Activated gamma-delta T cell treated with Interleukin-2 at 50 U/mL for 16 hours (primary cell): ENCODE measurements at regions not wholly inside any gene's neighbourhood (a gene's known extent, or its start where the extent isn't known, plus 50 kb on each side); places are given as distances from the start of the nearest gene placed in this dataset.

Experiments
- DNase-seq: peaks from one replicate; pipeline ENCODE4 v3.0.0-alpha.2; 2020

DNA sequence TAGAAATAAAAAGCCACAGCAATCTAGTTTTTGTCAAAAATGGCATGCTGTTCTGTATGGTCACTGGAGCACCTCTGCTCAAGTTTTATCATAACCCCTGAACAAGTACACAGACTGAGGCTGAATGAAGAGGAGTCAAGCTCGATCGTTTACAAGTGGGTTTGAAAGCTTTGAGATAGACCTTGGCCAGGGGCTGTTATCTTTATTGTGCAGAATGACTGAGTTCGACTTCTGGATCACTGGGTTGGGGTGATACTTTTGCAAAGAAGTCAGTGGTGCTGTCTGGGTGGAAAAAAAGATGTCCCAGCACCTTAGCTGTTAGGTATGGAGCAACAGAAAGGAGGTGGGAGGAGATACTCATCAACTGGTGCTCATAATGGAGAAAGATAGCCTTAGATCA, 446.0 kb downstream of the HACE1 start:
- no peak for DNase-seq

DNA sequence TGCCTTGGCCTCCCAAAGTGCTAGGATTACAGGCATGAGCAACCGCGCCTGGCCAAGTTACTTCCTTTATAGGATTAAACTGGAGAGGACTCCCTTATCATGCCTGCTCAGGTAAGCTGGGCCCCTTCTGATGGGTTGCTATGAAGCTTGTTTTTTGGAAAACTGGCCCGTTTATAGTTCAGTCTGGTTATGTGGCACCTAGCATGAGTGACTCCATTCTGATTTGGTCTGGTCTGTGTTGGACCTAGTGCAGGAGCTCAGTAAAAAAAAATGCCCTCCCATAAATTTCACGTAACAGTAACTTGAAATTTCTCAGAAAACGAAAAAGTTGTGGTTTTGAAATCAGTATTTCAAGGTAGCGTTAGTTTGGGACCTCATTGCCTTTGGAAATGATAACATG, 448.4 kb downstream of the HACE1 start:
- no peak for DNase-seq

DNA sequence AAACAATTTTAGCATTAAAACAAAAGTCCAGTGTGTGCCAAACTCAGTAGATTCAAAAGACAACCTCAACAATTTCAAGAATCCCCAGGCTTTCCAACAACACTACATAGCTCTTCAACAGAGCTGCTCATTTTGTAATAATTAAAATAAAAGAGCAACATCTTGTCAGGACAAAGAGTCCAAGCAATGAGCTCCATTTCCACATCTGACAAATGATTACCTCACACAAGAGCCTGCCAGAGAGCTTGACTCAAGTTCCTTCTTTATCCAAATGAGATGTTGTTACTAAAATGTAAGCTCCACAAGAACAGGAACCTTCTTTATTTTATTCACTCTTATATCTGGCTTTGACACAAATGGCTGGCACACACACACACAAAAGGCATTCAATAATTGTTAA, 449.8 kb downstream of the HACE1 start:
- DNase-seq: no peak

DNA sequence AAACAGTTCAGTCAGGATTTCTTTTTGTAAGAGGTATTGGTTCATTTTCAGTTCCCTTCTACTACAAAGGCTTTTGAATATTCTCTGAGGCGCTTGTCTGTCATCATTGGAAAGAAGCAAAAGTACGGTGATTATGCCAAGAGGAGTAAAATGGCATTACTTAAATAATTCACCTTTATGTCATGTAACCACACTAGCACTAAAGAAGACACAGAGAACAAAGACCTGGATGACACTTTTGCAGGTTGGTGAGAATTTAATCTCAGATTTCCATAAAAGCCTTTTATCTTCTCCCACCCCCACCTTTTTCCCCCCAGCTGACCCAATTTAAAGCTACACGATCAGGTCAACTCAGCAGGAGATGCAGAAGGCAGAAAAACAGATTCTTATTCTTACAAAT, 451.8 kb downstream of the HACE1 start:
- no peak for DNase-seq

DNA sequence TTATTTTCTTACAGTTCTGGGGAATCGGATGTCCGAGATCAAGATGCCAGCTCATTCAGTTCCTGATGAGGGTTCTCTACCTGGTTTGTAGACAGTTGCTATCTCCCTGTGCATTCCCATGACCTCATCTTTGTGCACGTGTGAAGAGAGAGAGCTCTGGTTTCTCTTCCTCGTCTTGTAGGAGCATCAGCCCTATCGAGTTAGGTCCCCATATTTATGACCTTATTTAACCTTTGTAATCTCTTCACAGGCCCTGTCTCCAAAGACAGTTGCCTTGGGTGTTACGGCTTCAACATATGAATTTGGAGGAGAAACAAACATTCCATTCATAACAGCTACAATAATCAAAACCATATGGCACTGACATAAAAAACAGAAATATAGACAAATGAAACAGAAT, 455.3 kb downstream of the HACE1 start:
- no peak for DNase-seq

DNA sequence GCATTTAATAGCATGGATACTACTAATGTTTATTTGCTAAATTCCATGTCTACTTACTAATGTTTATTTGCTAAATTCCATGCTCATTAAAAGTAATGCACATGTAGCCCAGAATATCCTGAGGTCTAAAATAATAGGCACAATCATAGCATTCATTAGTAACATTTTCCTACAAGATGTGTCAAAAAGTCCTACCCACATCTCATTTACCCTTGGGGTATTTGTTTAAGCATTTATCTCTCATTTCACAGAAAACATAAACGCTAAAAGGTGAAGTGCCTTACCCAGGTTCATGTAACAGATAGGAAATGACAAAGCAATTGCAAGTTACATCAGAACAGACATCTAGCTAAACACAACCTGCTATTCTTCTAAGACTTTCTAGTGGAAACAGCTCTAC, 457.1 kb downstream of the HACE1 start:
- DNase-seq: no peak

DNA sequence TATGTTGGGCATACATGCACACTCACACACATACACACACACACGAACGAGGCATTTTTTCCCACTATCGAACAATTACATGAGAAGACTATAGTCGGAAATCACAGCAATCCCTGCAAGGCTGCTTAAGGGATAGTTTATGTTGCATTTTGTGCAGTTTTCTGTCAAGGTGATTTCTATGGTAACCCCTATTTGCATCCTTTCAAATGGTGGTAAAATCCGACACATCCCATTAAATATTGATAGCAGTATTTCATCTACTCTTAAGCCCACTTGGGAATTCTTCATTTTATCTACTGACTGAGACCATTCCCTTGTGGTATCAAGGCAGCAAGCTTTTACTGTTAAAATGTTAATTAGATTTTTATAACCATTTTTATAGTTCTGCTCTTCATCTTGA, 457.8 kb downstream of the HACE1 start:
- DNase-seq: no peak

DNA sequence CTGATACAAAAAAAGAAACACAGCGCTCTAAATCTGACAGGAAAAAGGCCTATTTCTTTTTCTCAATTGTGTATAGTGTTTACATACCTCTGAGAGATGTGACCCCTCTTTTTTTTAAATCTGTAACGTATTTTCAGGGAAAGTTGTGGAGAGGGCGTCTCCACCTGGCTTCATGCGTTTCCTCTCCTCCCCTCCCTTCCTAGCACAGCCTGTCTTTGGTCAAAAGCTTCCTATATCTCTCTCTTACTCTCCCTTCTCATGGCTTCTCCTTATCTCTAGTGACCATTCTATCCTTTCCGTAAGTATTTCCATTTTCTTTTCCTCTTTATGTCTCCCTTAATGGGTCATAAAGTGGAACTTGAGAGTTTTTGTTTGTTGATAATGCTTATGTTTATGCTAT, 458.9 kb downstream of the HACE1 start:
- no peak for DNase-seq

DNA sequence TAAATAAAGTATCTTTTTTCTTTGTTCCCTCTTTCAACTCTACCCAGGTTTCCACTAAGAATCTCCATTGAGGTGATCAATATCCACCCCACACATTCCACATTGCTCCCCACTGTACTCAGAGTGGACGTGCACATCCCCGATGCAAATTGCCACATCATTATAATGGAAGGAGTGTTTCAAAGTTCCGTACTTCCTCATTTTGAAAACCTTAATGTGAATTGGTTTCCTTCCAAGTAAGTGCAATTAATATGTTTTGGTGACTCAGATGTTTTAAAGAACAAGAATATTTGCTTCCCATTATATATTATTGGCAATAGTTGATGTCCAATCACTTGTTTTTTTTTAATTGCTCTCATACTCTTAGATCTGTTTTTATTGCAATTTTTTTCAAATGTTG, 463.6 kb downstream of the HACE1 start:
- DNase-seq: no peak

DNA sequence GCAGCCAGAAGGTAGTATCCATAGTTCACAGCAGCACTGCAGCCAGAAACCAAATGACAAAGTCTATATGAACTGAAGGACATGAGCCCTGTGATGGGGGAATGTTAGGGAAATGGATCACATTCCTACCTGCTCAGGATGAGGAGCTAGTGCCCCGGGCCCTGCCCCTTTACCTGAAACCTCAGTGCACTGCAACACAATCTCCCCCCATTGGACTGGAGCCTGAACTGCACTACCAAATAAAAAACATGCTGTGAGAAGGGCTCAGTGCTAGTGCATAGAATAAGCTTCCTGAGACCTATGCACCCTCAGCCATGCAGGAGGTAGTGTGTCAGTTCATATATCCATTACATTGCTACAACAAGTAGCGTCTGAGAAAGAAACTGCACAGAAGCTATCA, 477.8 kb downstream of the HACE1 start:
- DNase-seq: no peak

DNA sequence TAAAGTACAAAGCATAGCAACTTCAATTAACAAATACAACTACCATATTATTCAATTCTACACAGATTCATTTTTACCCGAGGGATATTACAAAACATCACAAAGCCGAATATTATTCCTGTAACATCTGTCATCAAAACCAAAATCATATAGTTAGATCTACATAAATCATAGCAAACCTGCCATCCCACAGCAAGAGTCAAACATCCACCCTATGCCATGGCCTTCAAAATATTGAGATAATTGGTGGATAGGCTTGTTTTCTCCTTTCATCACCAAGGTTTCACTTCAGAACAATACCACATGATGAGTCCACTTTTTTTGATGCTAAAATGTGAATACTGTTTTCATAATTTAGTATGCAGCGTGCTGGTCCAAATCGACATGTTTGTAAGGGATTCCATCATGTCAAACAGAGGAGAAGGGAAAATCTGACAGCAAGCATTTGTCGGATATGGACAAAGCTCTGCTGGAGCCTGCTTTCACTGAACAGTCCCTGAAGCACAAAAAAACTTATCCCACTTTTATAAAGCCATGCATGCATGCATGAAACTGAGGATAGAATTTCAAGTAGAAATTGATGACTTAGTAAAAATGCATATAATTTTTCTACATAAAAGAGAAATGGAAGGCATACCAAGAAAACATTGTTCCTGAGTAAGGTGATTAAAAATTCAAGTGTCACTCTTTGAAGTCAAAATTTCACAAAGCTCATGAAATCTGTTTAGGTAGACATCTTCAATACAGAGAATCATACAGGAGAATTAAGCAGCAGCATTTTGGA, 494.1 kb downstream of the HACE1 start:
- no peak for DNase-seq

DNA sequence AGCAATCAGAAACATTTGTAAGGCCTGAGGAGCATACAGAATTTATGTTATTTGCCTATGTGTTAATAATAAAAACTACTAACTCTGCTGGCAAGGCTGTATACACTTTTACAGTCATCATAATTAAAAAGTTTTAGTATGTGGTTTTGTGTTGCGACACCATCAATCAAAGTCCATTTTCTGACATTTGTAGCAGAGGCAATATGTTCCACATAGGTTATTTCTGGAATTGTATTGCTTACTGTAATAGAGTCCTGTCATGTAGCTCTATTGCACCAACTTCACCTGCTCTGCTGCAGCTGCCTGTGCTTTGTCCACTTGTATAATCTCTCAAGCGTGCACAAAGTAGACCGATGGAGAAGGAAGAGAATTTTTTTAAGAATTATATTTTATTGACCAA, 501.8 kb downstream of the HACE1 start:
- DNase-seq: no peak

DNA sequence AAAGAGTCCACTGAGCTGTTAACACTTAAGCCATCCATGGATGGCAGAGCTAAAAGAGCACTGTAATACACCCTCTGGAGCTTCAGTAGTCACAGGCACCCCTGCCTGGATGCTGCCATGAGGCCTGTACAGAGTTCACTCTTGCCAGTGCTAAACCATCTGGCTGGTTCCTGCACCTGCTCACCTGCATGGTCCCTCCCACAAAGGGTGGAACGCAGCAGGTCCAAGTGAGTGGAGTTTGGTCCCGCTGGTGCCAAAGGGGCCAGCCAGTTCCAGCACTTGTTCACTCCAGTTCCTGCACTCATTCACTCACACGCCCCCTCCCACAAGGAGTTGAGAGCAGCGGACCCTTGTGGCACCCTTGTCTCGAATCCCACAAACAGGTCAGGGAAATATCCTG, 503.5 kb downstream of the HACE1 start:
- DNase-seq: no peak

DNA sequence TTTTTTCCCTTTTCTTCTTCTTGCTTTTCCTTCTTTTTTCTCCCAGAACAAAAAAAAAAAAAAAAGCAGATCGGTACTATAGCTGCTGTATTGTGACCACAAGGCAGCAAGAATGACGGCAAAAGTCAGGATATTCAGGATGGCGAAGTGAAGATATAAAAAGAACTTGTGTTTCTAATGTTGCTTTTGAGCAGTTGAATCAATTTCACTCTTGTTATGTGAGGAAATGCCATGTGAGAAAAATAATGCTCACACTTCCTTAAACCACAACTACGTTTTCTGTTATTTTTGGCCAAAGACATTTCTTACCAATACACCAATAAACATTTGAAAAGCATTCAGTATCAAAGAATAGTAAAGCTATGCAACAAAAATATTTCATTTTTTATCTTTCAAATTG, 510.5 kb downstream of the HACE1 start:
- no peak for DNase-seq

DNA sequence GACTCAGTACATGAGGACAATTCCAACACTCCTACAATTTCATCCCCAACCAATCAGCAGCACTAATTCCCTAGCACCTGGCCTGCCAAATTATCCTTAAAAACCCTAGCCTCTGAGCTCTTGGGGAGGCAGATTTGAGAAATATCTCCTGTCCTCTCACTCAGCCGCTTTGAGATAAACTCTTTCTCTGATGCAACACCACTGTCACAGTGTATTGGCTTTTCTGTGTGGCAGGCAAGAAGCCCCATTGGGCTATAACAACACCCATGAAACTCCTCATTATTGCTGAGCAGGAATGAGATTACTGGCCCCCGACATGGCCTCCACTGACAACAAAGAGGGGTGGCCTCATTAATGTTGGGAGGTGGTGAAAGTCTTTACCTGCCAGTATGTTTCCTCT, 515.5 kb downstream of the HACE1 start:
- DNase-seq: no peak

DNA sequence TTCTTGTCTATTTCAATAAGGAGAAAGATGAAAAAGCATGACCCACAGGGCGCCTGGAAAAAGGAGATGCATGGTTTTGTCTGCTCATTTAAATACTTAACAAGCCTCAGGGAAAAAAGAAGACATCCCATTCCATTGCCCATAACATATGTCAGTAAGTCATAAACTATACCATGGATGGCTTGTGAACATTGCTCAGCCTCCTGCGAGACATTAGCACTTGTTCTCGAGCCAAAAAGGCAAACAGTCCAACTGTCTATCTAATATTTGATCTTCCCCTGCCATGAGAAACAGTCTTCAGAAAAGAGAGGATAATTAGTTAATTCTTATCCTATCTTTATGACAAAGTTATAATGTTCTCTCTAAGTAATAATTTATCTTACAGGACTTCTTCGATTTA, 527.4 kb downstream of the HACE1 start:
- no peak for DNase-seq

DNA sequence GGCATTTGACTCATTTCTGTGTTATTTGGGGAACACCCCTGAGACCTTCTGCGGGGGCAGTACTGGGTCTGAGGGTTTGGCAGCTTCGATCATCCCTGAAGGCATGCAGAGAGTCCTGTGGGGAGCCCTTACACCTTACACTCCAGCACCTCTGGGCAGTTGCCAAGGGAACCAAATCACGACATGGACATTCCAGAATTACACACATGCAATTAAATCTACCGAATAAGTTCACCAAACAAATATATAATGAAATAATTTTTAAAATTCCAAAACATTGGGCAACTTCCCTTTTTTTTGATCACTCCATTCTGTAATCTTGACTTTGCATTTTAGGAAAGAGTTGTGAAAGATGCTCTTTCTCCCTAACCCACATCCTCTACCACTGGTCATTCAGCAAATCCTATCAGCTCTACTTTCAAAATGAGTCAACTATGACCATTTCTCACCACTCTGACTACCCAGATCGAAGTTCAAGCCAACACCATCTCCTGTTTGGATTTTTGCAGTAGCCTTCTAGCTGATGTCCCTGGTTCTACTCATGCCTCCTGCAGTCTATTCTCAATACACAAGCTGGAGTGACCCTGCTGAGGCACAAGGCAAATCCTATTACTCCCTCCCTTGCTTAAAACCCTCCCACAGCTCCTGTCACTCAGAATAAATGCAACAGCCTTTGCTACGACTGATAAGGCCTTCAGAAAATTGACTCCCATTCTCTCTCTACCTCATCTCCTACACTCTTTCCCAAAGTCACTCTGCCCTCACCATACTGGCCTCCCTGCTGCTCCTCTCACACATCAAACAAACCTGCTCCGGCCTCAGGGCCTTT, 533.3 kb downstream of the HACE1 start:
- DNase-seq: no peak

DNA sequence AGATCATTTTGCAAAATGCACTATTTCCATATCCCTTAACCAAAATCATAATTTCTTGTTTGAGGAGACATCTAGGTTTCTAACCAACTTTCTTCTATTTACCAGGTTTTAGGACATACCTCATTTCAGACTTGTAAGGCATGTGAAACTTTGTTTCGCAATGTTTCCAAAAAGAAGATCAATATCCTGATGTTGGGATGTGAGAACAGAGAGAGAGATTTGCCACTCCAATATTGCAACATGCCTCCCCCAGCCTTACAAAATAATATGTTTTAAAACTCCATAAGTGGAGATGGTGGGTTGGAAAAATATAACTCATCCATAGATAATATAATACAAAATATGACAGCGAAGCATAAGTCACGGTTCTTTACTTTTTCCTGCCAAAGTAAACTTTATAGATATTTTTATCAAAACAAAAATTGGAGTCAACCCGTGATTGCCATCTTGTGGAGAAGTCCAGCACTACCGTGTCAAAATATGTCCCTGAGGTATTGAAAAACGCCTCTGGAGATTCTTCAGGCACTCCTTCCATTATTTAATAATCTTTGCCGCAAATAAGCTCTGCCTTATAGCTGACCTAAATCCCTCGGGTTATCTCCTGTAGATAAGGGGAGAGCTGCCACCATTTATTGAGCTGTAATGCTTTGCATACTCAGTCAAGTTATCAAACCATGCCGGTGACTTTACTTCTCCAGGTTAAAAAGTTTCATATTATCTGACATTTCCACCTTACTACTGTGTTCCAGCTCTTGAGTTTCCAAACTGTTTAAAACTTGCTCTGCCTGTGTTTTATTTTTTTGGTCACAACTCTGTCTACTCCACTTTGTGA, 534.2 kb downstream of the HACE1 start:
- DNase-seq: no peak

DNA sequence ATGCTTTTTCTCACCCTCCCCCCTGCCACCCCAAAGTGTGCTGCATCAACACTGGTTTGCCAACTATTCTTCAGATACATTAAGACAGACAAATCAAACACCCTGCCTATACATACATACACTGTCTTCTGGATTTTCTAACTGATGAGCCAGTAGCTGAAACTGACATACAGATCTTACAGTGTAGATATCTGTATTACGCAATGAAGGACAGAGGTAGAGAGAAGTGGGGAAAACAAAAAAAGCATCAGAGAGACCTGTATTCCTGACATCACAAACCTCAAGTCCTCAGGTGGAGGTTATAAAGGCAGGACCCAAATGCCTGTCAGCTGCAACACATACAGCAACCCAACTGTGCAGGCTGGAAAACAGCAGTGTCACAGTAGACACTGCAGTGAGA, 535.4 kb downstream of the HACE1 start:
- no peak for DNase-seq

DNA sequence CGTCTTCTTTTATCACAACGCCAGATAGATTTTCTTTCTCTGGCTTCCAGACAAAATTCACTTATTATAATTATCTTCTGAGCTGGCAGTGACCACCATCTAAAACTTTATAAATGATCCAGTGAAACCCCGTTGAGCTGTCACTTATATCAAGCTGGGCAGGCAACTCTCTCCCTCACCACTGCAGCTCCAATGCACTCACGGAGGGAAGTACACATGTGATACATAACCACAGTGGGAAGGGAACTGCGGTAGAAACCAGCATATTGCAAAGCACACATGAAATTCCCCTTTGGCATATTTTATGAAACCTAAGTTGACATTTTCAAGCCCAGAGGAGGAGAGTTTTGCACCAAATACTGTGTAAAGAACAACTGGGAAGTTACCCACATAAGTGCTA, 536.9 kb downstream of the HACE1 start:
- DNase-seq: no peak

DNA sequence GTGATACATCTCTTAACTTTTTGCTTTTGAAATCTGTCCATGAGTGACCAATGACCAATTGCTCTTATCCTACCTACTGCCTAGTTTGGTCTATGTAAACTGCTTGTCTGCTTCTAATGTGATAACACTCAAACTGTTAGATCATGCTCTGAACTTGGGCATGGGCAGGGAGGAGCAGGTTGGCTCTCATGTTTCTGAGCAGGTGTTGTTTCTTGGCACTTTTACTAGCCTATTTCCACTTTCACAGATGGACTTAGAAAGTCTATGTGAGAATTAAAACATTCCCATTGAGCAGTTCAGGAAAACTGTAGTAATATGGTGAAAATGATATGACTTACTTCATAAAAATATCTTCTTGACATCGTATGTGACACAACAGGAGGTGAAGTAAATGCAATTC, 538.4 kb downstream of the HACE1 start:
- DNase-seq: no peak

DNA sequence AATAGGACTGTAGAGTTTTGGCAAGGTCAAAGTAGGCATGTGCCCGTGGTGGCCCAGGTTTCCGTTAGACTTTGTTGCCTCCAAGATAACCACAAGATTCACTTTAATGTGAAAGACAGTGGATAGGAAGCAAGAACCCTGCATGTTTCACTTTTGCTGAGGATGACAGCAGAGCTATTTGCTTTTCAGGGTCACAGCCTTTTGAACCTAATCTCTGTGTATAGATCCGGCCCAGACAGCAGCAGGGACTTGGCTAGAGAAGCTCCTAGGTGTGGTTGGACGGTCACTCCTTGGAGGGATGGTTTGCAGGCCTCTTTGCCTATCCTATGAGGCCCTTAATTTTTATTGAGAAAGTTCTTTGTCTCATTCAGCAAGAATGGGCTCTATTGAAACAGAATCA, 538.8 kb downstream of the HACE1 start:
- no peak for DNase-seq

DNA sequence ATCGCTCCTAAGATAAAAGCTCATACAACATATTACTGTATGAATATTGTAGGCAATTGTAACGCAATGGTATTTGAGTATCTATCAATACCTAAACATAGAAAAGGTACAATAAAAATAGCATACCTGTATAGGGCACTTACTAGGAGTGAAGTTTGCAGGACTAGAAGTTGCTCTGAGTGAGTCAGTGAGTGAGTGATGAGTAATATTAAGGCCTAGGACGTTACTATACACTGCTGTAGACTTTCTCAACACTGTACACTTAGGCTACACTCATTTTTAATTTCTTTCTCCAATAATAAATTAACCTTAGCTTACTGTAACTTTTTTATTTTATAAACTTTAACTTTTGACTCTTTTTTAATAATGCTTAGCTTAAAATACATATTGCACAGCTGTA, 546.9 kb downstream of the HACE1 start:
- DNase-seq: no peak

DNA sequence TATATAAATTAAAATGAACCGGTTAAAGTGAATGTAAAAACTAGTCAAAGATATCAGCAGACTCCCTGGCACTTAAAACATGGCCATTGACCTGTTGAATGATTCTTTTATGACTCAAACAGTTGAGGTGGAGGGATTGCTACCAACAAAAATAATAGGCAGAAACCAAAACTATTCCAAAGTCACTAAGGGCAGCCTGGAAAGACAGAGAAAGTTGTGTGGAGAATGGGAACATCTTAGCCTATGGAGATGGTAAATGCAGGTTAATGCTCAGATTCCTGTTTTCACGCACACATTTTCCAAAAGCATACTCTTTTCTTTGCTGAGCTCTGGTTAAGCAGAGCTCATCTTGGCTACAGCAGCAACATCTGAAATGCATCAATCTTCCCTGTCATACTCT, 553.5 kb downstream of the HACE1 start:
- DNase-seq: no peak
